22Rv1 (cell line): ENCODE measurements at regions not wholly inside any gene's neighbourhood (a gene's known extent, or its start where the extent isn't known, plus 50 kb on each side); places are given as distances from the start of the nearest gene placed in this dataset.

Experiments
- CTCF ChIP-seq: fragments of 450-650 bp; IDR thresholded peaks from 2 replicates; pipeline ENCODE4 v1.5.1; 2017; ENCODE audit warnings: mild to moderate bottlenecking
- ZFX ChIP-seq: fragments of 450-650 bp; IDR thresholded peaks from 2 replicates; pipeline ENCODE4 v1.6.1; 2017; ENCODE audit warnings: antibody characterized with exemption, borderline replicate concordance

- no peak for TF ChIP-seq CTCF
- TF ChIP-seq ZFX: no peak
Measured at GRCh38 chr10:14391342-14391741, 60.6 kb upstream of the FRMD4A start.
